Activated T-helper 17 cell treated with anti-CD3 and anti-CD28 coated beads, Interleukin-2, amount 50 U/mL, for 72 hours (primary cell): ENCODE measurements at regions not wholly inside any gene's neighbourhood (a gene's known extent, or its start where the extent isn't known, plus 50 kb on each side); places are given as distances from the start of the nearest gene placed in this dataset.

Source experiments
- ATAC-seq: fragments of 150-1000 bp; cut with Tn5 transposase; replicated peaks from 2 replicates; pipeline ENCODE4 v1.10.0; 2021; ENCODE audit warnings: mild to moderate bottlenecking, moderate library complexity
- H3K27ac Mint-ChIP-seq: one replicate; pipeline ENCODE4 v1.8.0; 2022; ENCODE audit warnings: mixed read lengths
- H3K27me3 Mint-ChIP-seq: one replicate; pipeline ENCODE4 v1.8.0; 2022; ENCODE audit warnings: mixed read lengths
- H3K36me3 Mint-ChIP-seq: one replicate; pipeline ENCODE4 v1.8.0; 2022; ENCODE audit warnings: low read depth, mild to moderate bottlenecking, mixed read lengths
- H3K4me1 Mint-ChIP-seq: one replicate; pipeline ENCODE4 v1.8.0; 2022; ENCODE audit warnings: mixed read lengths
- H3K4me3 Mint-ChIP-seq: one replicate; pipeline ENCODE4 v1.8.0; 2022; ENCODE audit warnings: mild to moderate bottlenecking, mixed read lengths
- H3K9me3 Mint-ChIP-seq: one replicate; pipeline ENCODE4 v1.8.0; 2022; ENCODE audit warnings: mixed read lengths

GRCh38 chr11:15883455-15883920 is 472.9 kb downstream of the SOX6 start:
- no peaks in the 10 kb centered on the region for H3K4me1 Mint-ChIP-seq
- H3K36me3 Mint-ChIP-seq, result no peaks in the 10 kb centered on the region
- no peak overlapping the region for H3K4me3 Mint-ChIP-seq
- no peak for ATAC-seq
- no peaks in the 10 kb centered on the region for H3K9me3 Mint-ChIP-seq
- H3K27me3 Mint-ChIP-seq, result peaks cover 2% of the 10 kb centered on the region
- no peak overlapping the region for H3K27ac Mint-ChIP-seq

- H3K27ac Mint-ChIP-seq, result no peak overlapping the region
- no peaks in the 10 kb centered on the region for H3K27me3 Mint-ChIP-seq
- no peaks in the 10 kb centered on the region for H3K4me1 Mint-ChIP-seq
- no peaks in the 10 kb centered on the region for H3K36me3 Mint-ChIP-seq
- no peaks in the 10 kb centered on the region for H3K9me3 Mint-ChIP-seq
- ATAC-seq, result no peak
- H3K4me3 Mint-ChIP-seq, result no peak overlapping the region
Observed at GRCh38 chr11:15884141-15884540, 472.2 kb downstream of the SOX6 start.

- no peak overlapping the region for H3K27ac Mint-ChIP-seq
- no peaks in the 10 kb centered on the region for H3K9me3 Mint-ChIP-seq
- no peaks in the 10 kb centered on the region for H3K27me3 Mint-ChIP-seq
- no peak overlapping the region for H3K4me3 Mint-ChIP-seq
- no peaks in the 10 kb centered on the region for H3K4me1 Mint-ChIP-seq
- H3K36me3 Mint-ChIP-seq, result no peaks in the 10 kb centered on the region
- no peak for ATAC-seq
Observed at GRCh38 chr11:15884777-15885540, 471.4 kb downstream of the SOX6 start.

DNA sequence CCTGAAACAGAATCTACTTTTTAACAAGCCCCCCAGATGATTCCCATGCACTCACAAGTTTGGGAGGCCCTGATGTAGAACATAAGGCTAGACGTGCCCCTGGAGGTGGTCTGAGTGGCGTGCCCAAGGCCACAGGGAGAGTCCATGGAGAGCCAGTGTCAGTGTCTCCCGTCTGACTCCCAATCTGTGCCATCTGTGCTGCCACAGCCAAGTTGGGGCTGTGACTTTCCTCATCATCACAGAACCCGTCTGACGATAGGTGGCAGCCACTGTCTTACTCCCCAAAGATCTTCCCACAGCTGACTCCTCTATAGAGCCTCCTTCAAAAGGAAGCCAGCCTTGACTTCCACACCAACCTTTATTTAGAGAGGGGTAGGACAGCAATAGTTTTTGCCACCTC is 470.5 kb downstream of the SOX6 start:
- ATAC-seq, result no peak

DNA sequence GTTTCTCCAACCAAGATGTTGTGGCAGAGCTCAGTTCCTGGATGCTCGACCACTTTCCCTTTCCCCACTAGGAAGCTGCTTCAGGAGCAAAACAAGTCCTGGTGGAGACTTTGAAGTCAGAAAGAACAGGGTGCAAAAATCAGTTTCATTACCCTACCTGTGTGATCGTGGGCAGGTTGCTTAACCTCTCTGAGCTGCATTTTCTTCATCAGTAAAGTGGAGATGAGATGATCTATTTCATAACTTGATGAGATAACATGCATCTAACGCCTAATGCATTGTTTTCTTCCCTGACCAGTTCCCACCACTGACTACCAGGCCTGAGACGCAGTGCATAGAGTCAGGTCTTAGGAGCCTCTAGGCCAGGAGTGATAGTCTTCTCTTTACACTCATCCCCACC is 470.0 kb downstream of the SOX6 start:
- no peaks in the 10 kb centered on the region for H3K4me1 Mint-ChIP-seq
- no peak for ATAC-seq
- no peak overlapping the region for H3K27ac Mint-ChIP-seq
- no peaks in the 10 kb centered on the region for H3K36me3 Mint-ChIP-seq
- no peak overlapping the region for H3K4me3 Mint-ChIP-seq
- no peaks in the 10 kb centered on the region for H3K27me3 Mint-ChIP-seq
- no peaks in the 10 kb centered on the region for H3K9me3 Mint-ChIP-seq

More for the DNA sequence above, 470.5 kb downstream of the SOX6 start:
- no peak overlapping the region for H3K4me3 Mint-ChIP-seq
- no peaks in the 10 kb centered on the region for H3K4me1 Mint-ChIP-seq
- no peaks in the 10 kb centered on the region for H3K36me3 Mint-ChIP-seq
- H3K27me3 Mint-ChIP-seq, result no peaks in the 10 kb centered on the region
- no peak overlapping the region for H3K27ac Mint-ChIP-seq
- H3K9me3 Mint-ChIP-seq, result no peaks in the 10 kb centered on the region

- Mint-ChIP-seq H3K36me3 (no peaks in the 10 kb centered on the region), H3K4me3 (no peak overlapping the region), H3K4me1 (no peaks in the 10 kb centered on the region), H3K9me3 (no peaks in the 10 kb centered on the region), H3K27ac (no peak overlapping the region), H3K27me3 (no peaks in the 10 kb centered on the region)
- ATAC-seq, result no peak
Observed at GRCh38 chr11:15886866-15887265, 469.5 kb downstream of the SOX6 start.

GRCh38 chr11:15888556-15889345 is 467.6 kb downstream of the SOX6 start:
- no peaks in the 10 kb centered on the region for H3K27me3 Mint-ChIP-seq
- ATAC-seq, result no peak
- no peaks in the 10 kb centered on the region for H3K36me3 Mint-ChIP-seq
- H3K4me3 Mint-ChIP-seq, result no peak overlapping the region
- H3K9me3 Mint-ChIP-seq, result no peaks in the 10 kb centered on the region
- no peak overlapping the region for H3K27ac Mint-ChIP-seq
- no peaks in the 10 kb centered on the region for H3K4me1 Mint-ChIP-seq

GRCh38 chr11:15889363-15890030 is 466.8 kb downstream of the SOX6 start:
- Mint-ChIP-seq H3K27ac (no peak overlapping the region), H3K9me3 (no peaks in the 10 kb centered on the region), H3K4me3 (no peak overlapping the region), H3K27me3 (no peaks in the 10 kb centered on the region), H3K36me3 (no peaks in the 10 kb centered on the region), H3K4me1 (no peaks in the 10 kb centered on the region)
- no peak for ATAC-seq

DNA sequence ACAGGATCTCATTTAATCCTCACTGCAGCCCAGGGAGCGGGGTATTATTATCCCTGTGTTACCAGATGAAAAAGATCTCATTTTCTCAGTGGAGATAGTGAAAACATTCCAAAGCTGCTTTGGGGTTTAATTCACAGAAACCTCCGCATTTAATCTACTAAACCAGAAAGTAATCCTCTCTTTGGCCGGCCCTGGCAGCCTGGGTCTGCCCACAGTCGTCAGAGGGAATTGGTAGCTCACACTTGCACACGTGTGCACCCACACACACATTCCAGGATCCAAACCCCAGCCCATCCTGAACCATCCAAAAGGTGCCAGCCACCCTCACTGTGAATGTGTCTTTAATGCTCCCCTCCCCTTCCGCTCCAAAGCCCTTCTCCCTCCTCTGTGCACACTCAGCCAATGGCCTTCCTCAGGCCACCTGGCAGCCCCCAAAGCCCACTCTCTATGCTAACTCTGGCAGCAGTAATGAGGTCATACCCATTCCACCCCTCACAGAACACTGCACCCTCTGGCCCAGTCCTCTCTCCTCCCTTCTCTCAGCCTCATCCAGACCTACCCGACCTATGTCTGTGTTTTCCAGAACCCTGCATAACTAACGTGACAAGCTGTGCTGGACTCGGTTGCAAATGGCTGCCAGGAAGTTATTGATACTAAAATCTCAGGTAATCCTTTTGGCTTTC is 466.2 kb downstream of the SOX6 start:
- H3K4me3 Mint-ChIP-seq, result no peak overlapping the region
- H3K27me3 Mint-ChIP-seq, result no peaks in the 10 kb centered on the region
- H3K9me3 Mint-ChIP-seq, result no peaks in the 10 kb centered on the region
- no peak overlapping the region for H3K27ac Mint-ChIP-seq
- no peaks in the 10 kb centered on the region for H3K36me3 Mint-ChIP-seq
- peak; percentile 18 for ATAC-seq
- H3K4me1 Mint-ChIP-seq, result no peaks in the 10 kb centered on the region

DNA sequence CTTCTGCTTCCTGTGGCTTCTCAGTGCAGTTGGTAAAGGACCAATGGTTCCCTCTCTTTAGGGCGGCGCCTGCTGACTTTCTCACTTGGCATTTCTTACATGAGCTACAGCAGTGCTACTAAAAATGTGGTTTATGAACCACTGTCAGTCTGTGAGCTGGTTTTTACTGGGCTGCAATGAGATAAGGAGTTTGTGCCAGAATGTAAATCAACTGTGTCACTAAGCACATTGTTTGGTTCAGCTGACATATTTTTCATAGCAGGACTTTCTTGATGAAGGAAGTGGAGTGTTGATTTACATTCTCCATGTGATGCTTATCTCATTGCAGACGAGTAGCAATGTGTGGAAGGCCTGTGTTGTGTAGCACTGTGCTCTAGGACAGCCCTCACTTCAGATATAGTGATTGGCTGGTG is 463.3 kb downstream of the SOX6 start:
- Mint-ChIP-seq H3K27me3 (no peaks in the 10 kb centered on the region), H3K4me1 (no peaks in the 10 kb centered on the region), H3K4me3 (no peak overlapping the region), H3K9me3 (no peaks in the 10 kb centered on the region), H3K36me3 (no peaks in the 10 kb centered on the region), H3K27ac (no peak overlapping the region)
- no peak for ATAC-seq

DNA sequence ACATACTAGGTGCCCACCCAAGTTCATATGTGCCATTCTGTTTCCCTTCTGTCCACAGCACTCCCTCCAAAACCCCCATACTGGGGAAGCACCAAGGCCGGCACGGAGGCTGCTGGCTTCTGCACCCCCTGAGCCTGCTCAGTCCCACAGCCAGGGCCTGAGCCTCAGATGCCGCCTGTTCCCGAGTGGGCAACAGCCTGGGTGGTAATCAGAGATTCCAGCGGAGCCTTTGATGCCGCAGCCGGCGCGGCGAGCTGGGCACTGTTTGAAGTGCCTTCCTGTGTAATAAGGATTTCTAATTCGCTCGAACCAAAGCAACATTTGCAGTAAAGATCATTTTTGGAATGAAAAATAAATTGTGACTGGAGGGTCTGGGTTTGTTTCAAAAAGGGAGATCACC is 460.3 kb downstream of the SOX6 start:
- H3K9me3 Mint-ChIP-seq, result no peaks in the 10 kb centered on the region
- no peak overlapping the region for H3K27ac Mint-ChIP-seq
- H3K36me3 Mint-ChIP-seq, result no peaks in the 10 kb centered on the region
- no peaks in the 10 kb centered on the region for H3K4me1 Mint-ChIP-seq
- no peak for ATAC-seq
- H3K4me3 Mint-ChIP-seq, result no peak overlapping the region
- no peaks in the 10 kb centered on the region for H3K27me3 Mint-ChIP-seq

GRCh38 chr11:15896530-15896929 is 459.8 kb downstream of the SOX6 start:
- no peaks in the 10 kb centered on the region for H3K4me1 Mint-ChIP-seq
- ATAC-seq, result no peak
- H3K4me3 Mint-ChIP-seq, result no peak overlapping the region
- no peaks in the 10 kb centered on the region for H3K36me3 Mint-ChIP-seq
- H3K27me3 Mint-ChIP-seq, result no peaks in the 10 kb centered on the region
- no peaks in the 10 kb centered on the region for H3K9me3 Mint-ChIP-seq
- H3K27ac Mint-ChIP-seq, result no peak overlapping the region

- Mint-ChIP-seq H3K4me3 (no peak overlapping the region), H3K27me3 (no peaks in the 10 kb centered on the region), H3K9me3 (no peaks in the 10 kb centered on the region), H3K27ac (no peak overlapping the region), H3K4me1 (no peaks in the 10 kb centered on the region), H3K36me3 (no peaks in the 10 kb centered on the region)
- no peak for ATAC-seq
Observed at GRCh38 chr11:15897211-15897960, 459.0 kb downstream of the SOX6 start.

- no peak overlapping the region for H3K27ac Mint-ChIP-seq
- no peak overlapping the region for H3K4me3 Mint-ChIP-seq
- no peak for ATAC-seq
- H3K4me1 Mint-ChIP-seq, result no peaks in the 10 kb centered on the region
- H3K9me3 Mint-ChIP-seq, result no peaks in the 10 kb centered on the region
- H3K27me3 Mint-ChIP-seq, result no peaks in the 10 kb centered on the region
- no peaks in the 10 kb centered on the region for H3K36me3 Mint-ChIP-seq
Observed at GRCh38 chr11:15901054-15901453, 455.3 kb downstream of the SOX6 start.
